B cell (primary cell): ENCODE measurements at regions not wholly inside any gene's neighbourhood (a gene's known extent, or its start where the extent isn't known, plus 50 kb on each side); places are given as distances from the start of the nearest gene placed in this dataset.

Experiments used
- CTCF ChIP-seq: fragments of 200-600 bp; IDR thresholded peaks from one replicate; pipeline ENCODE4 v1.8.0; 2022; ENCODE audit warnings: antibody characterized with exemption, mild to moderate bottlenecking
- EZH2 ChIP-seq: IDR thresholded peaks from 2 replicates; pipeline ENCODE4 v1.6.1; 2012; ENCODE audit warnings: borderline replicate concordance, low read depth, mild to moderate bottlenecking, moderate library complexity, low read length; ENCODE audit not compliant: insufficient read depth, poor library complexity, severe bottlenecking

GRCh38 chr2:173854141-173854540, 111.0 kb downstream of the SP3 start:
- TF ChIP-seq CTCF (no peak), EZH2 (no peak)
